HEK293T (cell line): ENCODE measurements at regions not wholly inside any gene's neighbourhood (a gene's known extent, or its start where the extent isn't known, plus 50 kb on each side); places are given as distances from the start of the nearest gene placed in this dataset.
"Not testable (repeated sequence)": the region's sequence is repeated elsewhere in the genome, so short reads cannot be mapped to it uniquely, and the experiment has no call there.

Experiments used
- CTCF ChIA-PET: fragments of 350-600 bp; formaldehyde crosslinking; extraction: SDS; loops from one replicate; lab custom pipeline; 2021; ENCODE audit warnings: antibody characterized with exemption, inconsistent platforms; lab: Yijun Ruan, JAX
- POLR2A ChIA-PET: fragments of 350-600 bp; formaldehyde crosslinking; extraction: SDS; loops from one replicate; lab custom pipeline; 2020; ENCODE audit warnings: antibody characterized with exemption, inconsistent platforms; lab: Yijun Ruan, JAX
- DNase-seq: peaks from one replicate; pipeline ENCODE4 v3.0.0; 2012; ENCODE audit warnings: mixed read lengths; ENCODE audit errors: extremely low spot score
- ARNT ChIP-seq: fragments of 450-650 bp; IDR thresholded peaks from 2 replicates; pipeline ENCODE4 v1.6.1; 2017; ENCODE audit warnings: mild to moderate bottlenecking
- BHLHE40 ChIP-seq: fragments of 450-650 bp; IDR thresholded peaks from 2 replicates; pipeline ENCODE4 v1.6.1; 2016; ENCODE audit warnings: mild to moderate bottlenecking, moderate library complexity, borderline replicate concordance
- CTBP1 ChIP-seq: fragments of 450-650 bp; IDR thresholded peaks from 2 replicates; pipeline ENCODE4 v1.6.1; 2016; ENCODE audit warnings: borderline replicate concordance
- ELF4 ChIP-seq: fragments of 450-650 bp; IDR thresholded peaks from 2 replicates; pipeline ENCODE4 v1.6.1; 2017; ENCODE audit warnings: antibody characterized with exemption
- FOXA1 ChIP-seq: fragments of 450-650 bp; IDR thresholded peaks from 2 replicates; pipeline ENCODE4 v1.6.1; 2016; ENCODE audit warnings: mild to moderate bottlenecking
- FOXK2 ChIP-seq: fragments of 450-650 bp; IDR thresholded peaks from 2 replicates; pipeline ENCODE4 v1.6.1; 2016; ENCODE audit warnings: mild to moderate bottlenecking
- FOXM1 ChIP-seq: fragments of 450-650 bp; IDR thresholded peaks from 2 replicates; pipeline ENCODE4 v1.6.1; 2017; ENCODE audit warnings: mild to moderate bottlenecking, borderline replicate concordance
- HDGF ChIP-seq: fragments of 450-650 bp; IDR thresholded peaks from 2 replicates; pipeline ENCODE4 v1.6.1; 2017; ENCODE audit warnings: antibody characterized with exemption, borderline replicate concordance
- L3MBTL2 ChIP-seq: fragments of 450-650 bp; conservative IDR thresholded peaks from 2 replicates; pipeline ENCODE4 v1.6.1; 2016; ENCODE audit warnings: mild to moderate bottlenecking
- LEF1 ChIP-seq: fragments of 450-650 bp; IDR thresholded peaks from 2 replicates; pipeline ENCODE4 v1.6.1; 2017; ENCODE audit warnings: mild to moderate bottlenecking, borderline replicate concordance
- NFRKB ChIP-seq: fragments of 450-650 bp; IDR thresholded peaks from 2 replicates; pipeline ENCODE4 v1.6.1; 2016; ENCODE audit warnings: mild to moderate bottlenecking, moderate library complexity
- PKNOX1 ChIP-seq: fragments of 450-650 bp; IDR thresholded peaks from 2 replicates; pipeline ENCODE4 v1.6.1; 2016
- SP1 ChIP-seq: fragments of 450-650 bp; IDR thresholded peaks from 2 replicates; pipeline ENCODE4 v1.6.1; 2017
- SUZ12 ChIP-seq: fragments of 450-650 bp; IDR thresholded peaks from 2 replicates; pipeline ENCODE4 v1.6.1; 2016; ENCODE audit warnings: mild to moderate bottlenecking
- TARDBP ChIP-seq: fragments of 450-650 bp; IDR thresholded peaks from 2 replicates; pipeline ENCODE4 v1.6.1; 2016
- ZNF384 ChIP-seq: fragments of 450-650 bp; IDR thresholded peaks from 2 replicates; pipeline ENCODE4 v1.6.1; 2016

- TF ChIP-seq ARNT, result no peak
- TF ChIP-seq ELF4, result no peak
- TF ChIP-seq FOXK2, result no peak
- TF ChIP-seq CTBP1, result no peak
- TF ChIP-seq SUZ12, result no peak
- TF ChIP-seq BHLHE40, result no peak
- TF ChIP-seq ZNF384, result no peak
- POLR2A ChIA-PET, result no interaction called here
- DNase-seq, result no peak
- CTCF ChIA-PET, result no interaction called here
These were observed 174.2 kb downstream of the TEX29 start for GRCh38 chr13:111494641-111495040.

GRCh38 chr13:111501596-111502535 lies 181.4 kb downstream of the TEX29 start:
- CTCF ChIA-PET, DNase-seq, POLR2A ChIA-PET: not testable (repeated sequence)

GRCh38 chr13:111502957-111503356 lies 182.5 kb downstream of the TEX29 start:
- TF ChIP-seq SUZ12 (no peak), L3MBTL2 (no peak), ZNF384 (no peak), FOXA1 (no peak), ARNT (no peak), FOXM1 (no peak), HDGF (no peak)
- DNase-seq, result no peak
- CTCF ChIA-PET, result no interaction called here
- POLR2A ChIA-PET, result no interaction called here

GRCh38 chr13:111503376-111503775 lies 182.9 kb downstream of the TEX29 start:
- no peak for DNase-seq
- ChIA-PET CTCF (no interaction called here), POLR2A (no interaction called here)
- TF ChIP-seq FOXA1, result no peak
- TF ChIP-seq TARDBP, result no peak
- no peak for TF ChIP-seq ZNF384
- TF ChIP-seq LEF1, result no peak

- no peak for DNase-seq
- POLR2A ChIA-PET, result no interaction called here
- TF ChIP-seq ELF4 (no peak), L3MBTL2 (no peak), ARNT (no peak), SP1 (no peak), NFRKB (no peak), LEF1 (no peak), TARDBP (no peak), FOXA1 (no peak), SUZ12 (no peak), ZNF384 (no peak), CTBP1 (no peak), FOXK2 (no peak), BHLHE40 (no peak)
- CTCF ChIA-PET, result no interaction called here
These were observed 183.7 kb downstream of the TEX29 start for GRCh38 chr13:111503905-111504695.

- ChIA-PET CTCF (interaction anchor here (0.6 to 1.1 kb wide), 7 partner anchors 17 to 1480 kb away, joined by 3 to 11 read pairs (median 3); no protein-coding TSS in a partner anchor), POLR2A (no interaction called here)
- no peak for TF ChIP-seq CTBP1
- no peak for TF ChIP-seq LEF1
- no peak for TF ChIP-seq SP1
- DNase-seq, result peak; percentile 60
These were observed 184.8 kb downstream of the TEX29 start for GRCh38 chr13:111505175-111505777.

- no peak for DNase-seq
- TF ChIP-seq LEF1, result no peak
- TF ChIP-seq SP1, result no peak
- TF ChIP-seq NFRKB, result no peak
- TF ChIP-seq BHLHE40, result no peak
- no peak for TF ChIP-seq L3MBTL2
- TF ChIP-seq SUZ12, result no peak
- no peak for TF ChIP-seq FOXA1
- TF ChIP-seq FOXM1, result no peak
- TF ChIP-seq ARNT, result no peak
- POLR2A ChIA-PET, result no interaction called here
- CTCF ChIA-PET, result interaction anchor here (1.1 kb wide), 1 partner anchor 407 kb away, joined by 3 read pairs; no protein-coding TSS in a partner anchor
These were observed 185.7 kb downstream of the TEX29 start for GRCh38 chr13:111506125-111506524.

- no peak for DNase-seq
- ChIA-PET POLR2A (no interaction called here), CTCF (no interaction called here)
- TF ChIP-seq ARNT (no peak), SUZ12 (no peak), PKNOX1 (no peak), SP1 (no peak), TARDBP (no peak), FOXM1 (no peak), FOXA1 (no peak), NFRKB (no peak), BHLHE40 (no peak), HDGF (no peak), L3MBTL2 (no peak)
These were observed 186.2 kb downstream of the TEX29 start for GRCh38 chr13:111506621-111507020.
